Neural crest cell (in vitro differentiated cells): ENCODE measurements at regions not wholly inside any gene's neighbourhood (a gene's known extent, or its start where the extent isn't known, plus 50 kb on each side); places are given as distances from the start of the nearest gene placed in this dataset.

Experiments used
- DNase-seq: peaks from one replicate; pipeline ENCODE4 v3.0.0; 2021; ENCODE audit warnings: low read depth, mixed read lengths, low spot score
- H3K27ac Mint-ChIP-seq: one replicate; pipeline ENCODE4 v1.8.0; 2021; ENCODE audit warnings: mild to moderate bottlenecking, mixed read lengths; ENCODE audit not compliant: unreplicated experiment
- H3K27me3 Mint-ChIP-seq: 2 replicates; pipeline ENCODE4 v1.8.0; 2021; ENCODE audit warnings: low read depth, mild to moderate bottlenecking, mixed read lengths
- H3K36me3 Mint-ChIP-seq: 2 replicates; pipeline ENCODE4 v1.8.0; 2021; ENCODE audit warnings: low read depth, mild to moderate bottlenecking, mixed read lengths
- H3K4me1 Mint-ChIP-seq: 2 replicates; pipeline ENCODE4 v1.8.0; 2021; ENCODE audit warnings: mixed read lengths
- H3K4me3 Mint-ChIP-seq: one replicate; pipeline ENCODE4 v1.8.0; 2021; ENCODE audit warnings: mild to moderate bottlenecking, mixed read lengths
- H3K9me3 Mint-ChIP-seq: 2 replicates; pipeline ENCODE4 v1.8.0; 2021; ENCODE audit warnings: mixed read lengths
- TF ChIP-seq, protein P1 (sequence below): fragments of 200-600 bp; sonication (generic); conservative IDR thresholded peaks from 2 replicates; pipeline ENCODE4 v1.5.0; 2021; ENCODE audit warnings: antibody characterized with exemption, mild to moderate bottlenecking

DNA sequence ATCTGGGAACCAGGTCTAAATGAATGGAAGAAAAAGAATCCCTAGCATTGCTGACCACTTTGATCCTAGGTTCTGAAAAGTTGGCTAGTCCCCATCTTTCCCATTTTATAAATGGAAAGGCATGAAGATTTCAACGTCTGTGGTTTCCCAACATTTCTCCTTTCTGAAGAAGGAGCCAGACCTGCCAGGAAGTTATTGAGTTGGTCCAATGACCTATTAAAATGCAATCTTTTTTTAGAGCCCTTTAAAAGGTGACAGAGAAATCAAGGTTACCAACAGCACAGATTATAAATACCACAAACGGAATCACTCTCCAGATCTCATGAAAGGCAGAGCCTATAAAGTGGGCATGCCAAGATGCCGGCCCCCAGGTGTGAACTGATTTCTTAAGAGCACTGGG, 505.6 kb upstream of the THBS1 start:
- Mint-ChIP-seq H3K36me3 (no peaks in the 10 kb centered on the region), H3K27ac (no peak overlapping the region), H3K27me3 (no peaks in the 10 kb centered on the region), H3K9me3 (no peaks in the 10 kb centered on the region), H3K4me1 (no peaks in the 10 kb centered on the region), H3K4me3 (no peak overlapping the region)
- DNase-seq = no peak
- TF ChIP-seq, protein P1, sequence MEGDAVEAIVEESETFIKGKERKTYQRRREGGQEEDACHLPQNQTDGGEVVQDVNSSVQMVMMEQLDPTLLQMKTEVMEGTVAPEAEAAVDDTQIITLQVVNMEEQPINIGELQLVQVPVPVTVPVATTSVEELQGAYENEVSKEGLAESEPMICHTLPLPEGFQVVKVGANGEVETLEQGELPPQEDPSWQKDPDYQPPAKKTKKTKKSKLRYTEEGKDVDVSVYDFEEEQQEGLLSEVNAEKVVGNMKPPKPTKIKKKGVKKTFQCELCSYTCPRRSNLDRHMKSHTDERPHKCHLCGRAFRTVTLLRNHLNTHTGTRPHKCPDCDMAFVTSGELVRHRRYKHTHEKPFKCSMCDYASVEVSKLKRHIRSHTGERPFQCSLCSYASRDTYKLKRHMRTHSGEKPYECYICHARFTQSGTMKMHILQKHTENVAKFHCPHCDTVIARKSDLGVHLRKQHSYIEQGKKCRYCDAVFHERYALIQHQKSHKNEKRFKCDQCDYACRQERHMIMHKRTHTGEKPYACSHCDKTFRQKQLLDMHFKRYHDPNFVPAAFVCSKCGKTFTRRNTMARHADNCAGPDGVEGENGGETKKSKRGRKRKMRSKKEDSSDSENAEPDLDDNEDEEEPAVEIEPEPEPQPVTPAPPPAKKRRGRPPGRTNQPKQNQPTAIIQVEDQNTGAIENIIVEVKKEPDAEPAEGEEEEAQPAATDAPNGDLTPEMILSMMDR = no peak

DNA sequence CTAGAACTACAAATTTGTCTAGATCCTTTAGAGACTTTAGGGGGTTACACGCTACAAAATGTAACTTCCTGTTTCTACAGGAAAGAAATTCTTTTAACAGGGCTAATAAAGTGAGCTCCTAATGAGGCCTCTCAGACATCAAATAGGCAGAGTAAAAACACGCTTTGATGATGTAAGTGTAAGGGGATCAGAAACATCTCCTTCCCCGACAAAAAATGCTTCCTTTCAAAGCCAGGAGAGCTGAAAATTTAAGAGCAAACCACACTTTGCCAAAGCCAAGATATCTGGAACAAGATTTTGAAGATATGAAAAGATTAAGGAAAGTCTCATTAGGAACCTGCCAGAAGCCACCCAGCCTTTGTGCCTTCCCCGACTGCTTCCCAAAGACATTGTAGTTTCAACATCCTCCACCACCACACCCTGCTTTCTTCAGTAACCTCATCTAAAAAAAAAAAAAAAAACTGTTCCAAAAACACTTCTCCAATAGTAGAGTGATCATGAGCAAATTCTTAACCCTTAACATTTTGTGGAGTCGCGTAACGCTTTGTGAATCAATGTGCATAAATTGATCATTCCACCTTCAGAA, 505.0 kb upstream of the THBS1 start:
- DNase-seq = no peak
- H3K4me3 Mint-ChIP-seq = no peak overlapping the region
- H3K27ac Mint-ChIP-seq = no peak overlapping the region
- H3K9me3 Mint-ChIP-seq = no peaks in the 10 kb centered on the region
- H3K27me3 Mint-ChIP-seq = no peaks in the 10 kb centered on the region
- no peaks in the 10 kb centered on the region for H3K4me1 Mint-ChIP-seq
- no peaks in the 10 kb centered on the region for H3K36me3 Mint-ChIP-seq
- TF ChIP-seq, protein P1 = no peak

DNA sequence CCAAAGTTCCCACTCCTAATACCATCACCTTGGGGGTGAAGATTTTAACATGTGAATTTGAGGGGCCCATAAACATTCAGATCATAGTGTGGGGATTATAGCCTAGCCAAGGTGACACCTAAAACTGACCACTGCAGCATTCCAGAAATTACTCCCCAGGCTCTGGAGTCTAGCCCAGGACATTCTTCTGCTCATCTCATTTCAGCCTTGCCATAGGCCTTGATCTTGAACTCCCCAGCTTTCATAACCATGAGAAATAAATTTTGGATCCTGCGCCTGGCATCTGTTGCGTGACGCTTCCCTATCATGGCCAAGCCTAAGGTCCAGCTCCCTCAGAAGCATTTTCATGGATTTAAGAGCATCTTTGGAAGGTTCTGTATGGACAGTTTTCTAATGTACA, 502.9 kb upstream of the THBS1 start:
- no peak for DNase-seq
- H3K4me1 Mint-ChIP-seq = no peaks in the 10 kb centered on the region
- no peaks in the 10 kb centered on the region for H3K36me3 Mint-ChIP-seq
- no peaks in the 10 kb centered on the region for H3K9me3 Mint-ChIP-seq
- TF ChIP-seq, protein P1 = no peak
- no peak overlapping the region for H3K4me3 Mint-ChIP-seq
- H3K27ac Mint-ChIP-seq = no peak overlapping the region
- no peaks in the 10 kb centered on the region for H3K27me3 Mint-ChIP-seq

DNA sequence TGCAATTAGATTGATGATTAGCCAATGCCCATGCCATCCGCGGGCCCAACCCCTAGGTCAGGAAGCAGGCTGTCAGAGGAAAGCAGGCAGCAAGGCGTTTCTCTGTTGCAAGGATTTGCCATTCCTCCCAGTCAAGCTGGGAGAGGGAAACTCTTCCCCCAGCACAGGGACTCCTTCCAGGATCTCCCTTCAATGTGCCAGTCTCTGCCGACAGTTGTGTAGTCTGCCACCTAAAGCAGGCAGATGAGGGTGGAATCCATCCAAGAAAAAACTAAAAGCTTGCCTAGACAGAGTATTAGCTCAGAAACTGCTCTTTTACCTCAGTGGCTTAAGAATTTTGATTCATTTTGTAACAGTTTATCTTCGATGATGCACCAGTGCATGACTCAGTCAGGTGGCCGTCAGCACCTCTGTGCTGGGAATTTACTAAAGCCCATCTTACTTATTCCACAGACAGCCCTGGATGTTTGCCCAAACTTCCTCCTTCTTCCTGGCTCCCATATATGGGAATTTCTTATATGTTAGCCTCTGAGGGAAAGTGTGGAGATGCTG, 501.5 kb upstream of the THBS1 start:
- no peaks in the 10 kb centered on the region for H3K27me3 Mint-ChIP-seq
- no peaks in the 10 kb centered on the region for H3K9me3 Mint-ChIP-seq
- no peak overlapping the region for H3K4me3 Mint-ChIP-seq
- no peaks in the 10 kb centered on the region for H3K4me1 Mint-ChIP-seq
- no peaks in the 10 kb centered on the region for H3K36me3 Mint-ChIP-seq
- TF ChIP-seq, protein P1 = no peak
- no peak overlapping the region for H3K27ac Mint-ChIP-seq
- DNase-seq = no peak

DNA sequence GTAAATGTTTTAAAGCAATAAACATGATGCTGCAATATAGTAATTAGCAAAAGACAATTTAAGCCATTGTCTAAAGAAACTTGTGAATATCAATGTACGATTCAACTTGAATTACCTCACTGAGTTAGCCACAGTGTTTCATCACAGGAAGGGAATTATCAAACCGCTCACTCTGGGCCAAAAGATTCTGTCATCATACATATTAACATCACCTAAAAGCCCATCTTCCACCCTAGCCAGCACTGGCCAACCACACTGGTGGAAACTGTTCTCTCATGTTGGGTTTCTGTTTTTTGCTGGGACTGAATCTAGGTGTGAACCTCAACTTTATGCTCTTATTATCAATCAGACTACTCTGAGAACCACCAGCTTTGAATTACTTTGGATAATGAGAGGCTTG, 497.7 kb upstream of the THBS1 start:
- H3K4me1 Mint-ChIP-seq = no peaks in the 10 kb centered on the region
- no peaks in the 10 kb centered on the region for H3K9me3 Mint-ChIP-seq
- TF ChIP-seq, protein P1 = no peak
- H3K27ac Mint-ChIP-seq = no peak overlapping the region
- no peak overlapping the region for H3K4me3 Mint-ChIP-seq
- no peaks in the 10 kb centered on the region for H3K36me3 Mint-ChIP-seq
- no peaks in the 10 kb centered on the region for H3K27me3 Mint-ChIP-seq
- no peak for DNase-seq
